Adrenal gland (tissue), 5 donors: ENCODE measurements at regions not wholly inside any gene's neighbourhood (a gene's known extent, or its start where the extent isn't known, plus 50 kb on each side); places are given as distances from the start of the nearest gene placed in this dataset.
"Not testable (repeated sequence)": the region's sequence is repeated elsewhere in the genome, so short reads cannot be mapped to it uniquely, and the experiment has no call there.

ENCODE experiments used
- CTCF ChIP-seq, 6 experiments: fragments of 450-650 bp in 4 of 6; fragments of 200-600 bp in 2 of 6; sonication (generic) in 1 of 6; IDR thresholded peaks; 1 replicate in 5 of 6; 2 replicates in 1 of 6; pipeline versions ENCODE4 v1.5.1 to v1.8.0; 2016 to 2021; ENCODE audit warnings: antibody characterized with exemption in 6 of 6, mild to moderate bottlenecking in 2 of 6, moderate library complexity in 1 of 6
- POLR2A ChIP-seq, 2 donors: fragments of 450-650 bp; IDR thresholded peaks; one replicate each; pipeline ENCODE4 v1.6.1; 2017; ENCODE audit warnings: antibody characterized with exemption in 2 of 2, mild to moderate bottlenecking in 2 of 2, moderate library complexity in 1 of 2
- donor health status: DM: no; HTN: no; CAD: no.

DNA sequence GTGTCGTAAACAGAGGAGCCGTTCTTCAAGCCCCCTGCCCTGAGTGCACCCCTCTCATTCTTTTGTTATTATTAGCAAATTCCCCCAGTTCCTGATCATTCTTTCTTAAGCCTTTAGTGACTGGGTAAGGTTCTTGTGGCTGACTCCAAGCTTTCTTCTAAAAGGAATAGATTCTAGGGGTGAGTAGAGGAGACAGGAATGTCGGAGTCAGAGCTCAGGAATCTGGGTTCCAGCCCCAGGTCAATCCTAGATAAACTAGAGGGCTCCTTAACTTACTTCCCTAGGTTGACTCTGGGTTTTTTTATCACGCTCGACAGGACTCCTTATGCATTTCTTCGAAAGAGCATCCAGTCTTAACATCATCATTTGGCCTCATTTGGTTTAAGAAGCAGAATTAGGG is 2695.2 kb upstream of the TPTE start:
- not testable (repeated sequence) for TF ChIP-seq CTCF, POLR2A (IDR thresholded peaks at IDR 0.05)
